Testis (tissue), 2 donors: ENCODE measurements at regions not wholly inside any gene's neighbourhood (a gene's known extent, or its start where the extent isn't known, plus 50 kb on each side); places are given as distances from the start of the nearest gene placed in this dataset.

Experiments used
- DNase-seq: peaks from one replicate; pipeline ENCODE4 v3.0.0-alpha.2; 2019
- H3K27ac ChIP-seq, 2 donors: fragments of 200-600 bp; sonication (generic); one replicate each; pipeline ENCODE4 v1.5.1; 2019
- H3K27me3 ChIP-seq: fragments of 200-600 bp; sonication (generic); one replicate; pipeline ENCODE4 v1.5.1; 2019
- H3K36me3 ChIP-seq: fragments of 200-600 bp; sonication (generic); one replicate; pipeline ENCODE4 v1.5.1; 2017; ENCODE audit warnings: low read depth; ENCODE audit errors: missing control alignments
- H3K4me1 ChIP-seq: fragments of 200-600 bp; sonication (generic); one replicate; pipeline ENCODE4 v1.5.1; 2019
- H3K4me3 ChIP-seq, 2 donors: fragments of 200-600 bp; sonication (generic); one replicate each; pipeline ENCODE4 v1.5.1; 2017 to 2019
- H3K9me3 ChIP-seq: fragments of 200-600 bp; sonication (generic); one replicate; pipeline ENCODE4 v1.5.1; 2017
- POLR2A ChIP-seq: fragments of 450-650 bp; IDR thresholded peaks from one replicate; pipeline ENCODE4 v1.6.1; 2017; ENCODE audit warnings: antibody characterized with exemption, mild to moderate bottlenecking, moderate library complexity
- WGBS, 2 donors: methylation state at CpG; one replicate each; pipeline ENCODE4 v1.1.5; 2018; 5-methylcytosine and 5-hydroxymethylcytosine counted together
- intact Hi-C: fragments of 100-400 bp; cut with DNase I; formaldehyde crosslinking; loops from one replicate; pipeline ENCODE4 v1.15.1; 2023; ENCODE audit warnings: low total_unique reads
- TF ChIP-seq, protein P1 (sequence below), 3 experiments: fragments of 450-650 bp in 2 of 3; fragments of 200-600 bp in 1 of 3; sonication (generic) in 1 of 3; IDR thresholded peaks; one replicate each; pipeline ENCODE4 v1.5.1; 2016 to 2019; ENCODE audit warnings: antibody characterized with exemption in 3 of 3, mild to moderate bottlenecking in 2 of 3, moderate library complexity in 1 of 3

DNA sequence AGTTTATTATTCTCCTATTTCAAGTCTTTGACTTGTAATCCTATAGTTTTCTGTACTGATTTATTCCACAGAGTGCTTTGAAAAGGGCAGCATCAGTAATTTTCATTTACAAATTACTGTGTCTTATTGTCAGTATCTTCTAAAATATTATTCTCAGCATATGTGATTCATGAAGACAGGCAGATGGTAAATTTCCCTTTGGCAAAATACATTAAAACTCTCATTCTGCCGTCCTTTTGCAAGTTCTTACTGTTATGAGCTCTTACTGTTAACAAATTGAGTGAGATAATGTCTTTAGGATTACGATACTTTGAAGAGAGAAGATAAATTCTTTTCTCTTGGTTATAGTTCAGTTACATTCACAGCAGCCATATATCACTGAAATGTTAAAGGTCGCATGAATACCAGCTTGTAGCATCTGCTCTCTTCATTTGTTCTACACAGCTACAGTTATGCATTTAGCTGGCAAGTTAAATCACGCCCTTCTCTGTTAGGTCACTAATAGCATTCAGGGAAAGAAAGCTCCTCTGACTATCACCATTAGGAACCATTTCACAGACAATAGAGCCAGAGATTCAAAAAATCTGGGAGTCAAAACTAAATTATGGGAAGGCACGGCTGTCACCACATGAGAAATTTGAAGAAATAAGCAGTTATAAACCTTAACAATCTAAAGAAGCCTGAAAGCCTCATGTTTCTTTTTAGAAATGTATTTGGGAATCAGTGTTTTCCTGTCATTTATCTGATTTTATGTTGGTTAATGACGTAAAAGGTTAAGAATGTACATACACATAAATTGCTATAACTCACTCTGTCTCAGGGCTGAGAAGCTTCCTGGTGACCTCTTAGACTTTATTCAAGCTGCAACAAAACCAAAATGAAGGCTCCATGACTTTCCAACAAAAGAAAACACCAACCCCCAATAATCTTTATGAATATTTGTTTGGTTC lies 109.6 kb upstream of the SP4 start:
- H3K36me3 ChIP-seq = no peaks in the 10 kb centered on the region
- no peak overlapping the region for H3K27ac ChIP-seq
- no peak for DNase-seq
- no peak overlapping the region for H3K4me3 ChIP-seq
- H3K27me3 ChIP-seq = no peaks in the 10 kb centered on the region
- intact Hi-C loops = no loop called here
- H3K9me3 ChIP-seq = no peaks in the 10 kb centered on the region
- 49 to 58% methylated on average over 6 of the region's 6 CpGs for WGBS, 2 donors
- H3K4me1 ChIP-seq = no peaks in the 10 kb centered on the region
- TF ChIP-seq, protein P1, sequence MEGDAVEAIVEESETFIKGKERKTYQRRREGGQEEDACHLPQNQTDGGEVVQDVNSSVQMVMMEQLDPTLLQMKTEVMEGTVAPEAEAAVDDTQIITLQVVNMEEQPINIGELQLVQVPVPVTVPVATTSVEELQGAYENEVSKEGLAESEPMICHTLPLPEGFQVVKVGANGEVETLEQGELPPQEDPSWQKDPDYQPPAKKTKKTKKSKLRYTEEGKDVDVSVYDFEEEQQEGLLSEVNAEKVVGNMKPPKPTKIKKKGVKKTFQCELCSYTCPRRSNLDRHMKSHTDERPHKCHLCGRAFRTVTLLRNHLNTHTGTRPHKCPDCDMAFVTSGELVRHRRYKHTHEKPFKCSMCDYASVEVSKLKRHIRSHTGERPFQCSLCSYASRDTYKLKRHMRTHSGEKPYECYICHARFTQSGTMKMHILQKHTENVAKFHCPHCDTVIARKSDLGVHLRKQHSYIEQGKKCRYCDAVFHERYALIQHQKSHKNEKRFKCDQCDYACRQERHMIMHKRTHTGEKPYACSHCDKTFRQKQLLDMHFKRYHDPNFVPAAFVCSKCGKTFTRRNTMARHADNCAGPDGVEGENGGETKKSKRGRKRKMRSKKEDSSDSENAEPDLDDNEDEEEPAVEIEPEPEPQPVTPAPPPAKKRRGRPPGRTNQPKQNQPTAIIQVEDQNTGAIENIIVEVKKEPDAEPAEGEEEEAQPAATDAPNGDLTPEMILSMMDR (IDR thresholded peaks at IDR 0.05) = no peak
- no peak for TF ChIP-seq POLR2A

DNA sequence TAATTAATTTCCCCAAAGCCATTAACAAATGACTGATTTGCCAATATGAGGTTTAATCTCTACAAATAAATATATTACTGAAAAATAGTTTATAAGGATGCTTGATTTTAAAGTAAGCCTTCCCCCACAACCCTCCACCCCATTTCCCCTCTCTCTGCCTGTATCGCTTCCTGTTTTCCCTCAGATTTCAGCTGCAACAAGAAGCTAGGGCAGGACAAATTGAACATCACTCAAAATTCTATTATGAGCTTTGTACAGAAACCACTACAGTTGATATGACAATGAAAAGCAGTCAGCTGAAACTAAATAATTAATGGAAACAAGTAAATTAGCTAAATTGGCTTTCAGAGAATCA lies 109.0 kb upstream of the SP4 start:
- Histone ChIP-seq H3K27me3 (no peaks in the 10 kb centered on the region), H3K9me3 (no peaks in the 10 kb centered on the region), H3K36me3 (no peaks in the 10 kb centered on the region), H3K27ac (no peak overlapping the region), H3K4me1 (no peaks in the 10 kb centered on the region), H3K4me3 (no peak overlapping the region)
- TF ChIP-seq POLR2A = no peak
- TF ChIP-seq, protein P1 (IDR thresholded peaks at IDR 0.05) = no peak
- no peak for DNase-seq
- WGBS, 2 donors = 81 to 94% methylated on average over 1 of the region's 1 CpG
- intact Hi-C loops = no loop called here

DNA sequence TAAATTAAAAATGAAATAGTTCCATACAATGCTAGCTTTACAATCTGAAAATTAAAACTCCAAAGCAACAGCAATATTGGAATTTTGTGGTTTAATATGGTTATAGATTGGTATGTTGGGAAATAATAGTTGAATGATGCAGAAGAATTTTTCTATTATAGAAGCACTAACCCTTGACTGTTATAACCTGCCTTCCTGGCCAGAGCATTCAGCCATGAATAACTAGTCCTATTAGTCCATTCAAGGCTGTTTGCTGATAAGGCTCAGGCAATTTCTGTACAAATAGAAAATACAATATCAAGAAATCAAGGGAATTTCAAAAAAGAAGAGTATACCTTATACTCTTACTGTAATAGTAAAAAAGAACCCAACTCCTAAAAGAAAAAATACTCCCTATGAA lies 101.6 kb upstream of the SP4 start:
- Histone ChIP-seq H3K36me3 (no peaks in the 10 kb centered on the region), H3K4me3 (no peak overlapping the region), H3K4me1 (no peaks in the 10 kb centered on the region), H3K27ac (no peak overlapping the region), H3K27me3 (no peaks in the 10 kb centered on the region), H3K9me3 (no peaks in the 10 kb centered on the region)
- TF ChIP-seq, protein P1 (IDR thresholded peaks at IDR 0.05) = no peak
- TF ChIP-seq POLR2A = no peak
- intact Hi-C loops = no loop called here
- DNase-seq = no peak

GRCh38 chr7:21326921-21327320 lies 101.0 kb upstream of the SP4 start:
- 64 to 69% methylated on average over 3 of the region's 3 CpGs for WGBS, 2 donors
- H3K36me3 ChIP-seq = no peaks in the 10 kb centered on the region
- DNase-seq = no peak
- no peak overlapping the region for H3K4me3 ChIP-seq
- TF ChIP-seq, protein P1 (IDR thresholded peaks at IDR 0.05) = no peak
- no peak for TF ChIP-seq POLR2A
- no peaks in the 10 kb centered on the region for H3K27me3 ChIP-seq
- no peaks in the 10 kb centered on the region for H3K9me3 ChIP-seq
- H3K27ac ChIP-seq = no peak overlapping the region
- intact Hi-C loops = no loop called here
- no peaks in the 10 kb centered on the region for H3K4me1 ChIP-seq
